HCT116 (cell line): ENCODE measurements at regions not wholly inside any gene's neighbourhood (a gene's known extent, or its start where the extent isn't known, plus 50 kb on each side); places are given as distances from the start of the nearest gene placed in this dataset.

Experiments
- ATAC-seq: fragments of 200-7000 bp; cut with Tn5 transposase; 2 replicates; pipeline ENCODE4 v1.9.1; 2020; ENCODE audit warnings: mild to moderate bottlenecking, moderate library complexity
- BruUV-seq: library from RNA; stranded (reverse); fragments of 400-500 nt; replicated peaks from 2 replicates; lab custom pipeline; 2021; lab: Mats Ljungman, UMichigan
- CTCF ChIA-PET: fragments of 300-600 bp; sonication (Branson Sonifier 250); formaldehyde crosslinking; loops from one replicate; lab custom pipeline; 2021; ENCODE audit warnings: antibody characterized with exemption; lab: Charles Lee
- POLR2A ChIA-PET: fragments of 300-600, 350-600 bp; sonication (Branson Sonifier 250); formaldehyde crosslinking; loops from one replicate; lab custom pipeline; 2021; ENCODE audit warnings: antibody characterized with exemption; lab: Charles Lee
- RAD21 ChIA-PET, 2 experiments: fragments of 300-600 bp; sonication (Branson Sonifier 250); formaldehyde crosslinking; loops; one replicate each; lab custom pipeline; 2023; ENCODE audit warnings: low total read pairs in 2 of 2; ENCODE audit not compliant: uncharacterized antibody in 2 of 2, unreplicated experiment in 2 of 2, low non-redundant PET in 1 of 2; lab: Charles Lee
- DNase-seq: peaks from one replicate; pipeline ENCODE4 v3.0.0-alpha.2; 2010; ENCODE audit warnings: low read depth, low spot score
- H2AFZ ChIP-seq: fragments of 200-600 bp; shearing (Covaris generic), sonication (generic); 2 replicates; pipeline ENCODE4 v1.6.1; 2017; ENCODE audit warnings: low read depth, mixed run types, mixed read lengths, antibody characterized with exemption, low read length; ENCODE audit not compliant: poor library complexity, severe bottlenecking
- H3K27ac ChIP-seq: 2 replicates; pipeline ENCODE4 v1.5.1; 2012; ENCODE audit warnings: low read depth, low read length
- H3K27me3 ChIP-seq: fragments of 200-600 bp; sonication (generic); 2 replicates; pipeline ENCODE4 v1.6.1; 2016; ENCODE audit warnings: mixed run types, low read length, mixed read lengths; ENCODE audit not compliant: insufficient read depth
- H3K36me3 ChIP-seq, 2 experiments: fragments of 200-500 bp in 1 of 2; fragments of 200-600 bp in 1 of 2; sonication (Bioruptor generic) in 1 of 2; sonication (generic) in 1 of 2; 2 replicates each; pipeline versions ENCODE4 v1.5.1 to v1.6.1; 2014 to 2016; ENCODE audit warnings: low read length in 2 of 2, inconsistent platforms in 1 of 2, mixed read lengths in 1 of 2, mixed run types in 1 of 2; ENCODE audit not compliant: insufficient read depth in 2 of 2, control insufficient read depth in 1 of 2
- H3K4me1 ChIP-seq, 2 experiments: fragments of 200-600 bp in 1 of 2; sonication (generic) in 1 of 2; 2 replicates each; pipeline versions ENCODE4 v1.5.1 to v1.6.1; 2012 to 2017; ENCODE audit warnings: low read length in 2 of 2, inconsistent platforms in 1 of 2, mild to moderate bottlenecking in 1 of 2, mixed read lengths in 1 of 2, mixed run types in 1 of 2, moderate library complexity in 1 of 2; ENCODE audit not compliant: insufficient read depth in 2 of 2, control insufficient read depth in 1 of 2
- H3K4me2 ChIP-seq: fragments of 200-600 bp; sonication (generic); 2 replicates; pipeline ENCODE4 v1.6.1; 2017; ENCODE audit warnings: mixed run types, low read length, mixed read lengths
- H3K4me3 ChIP-seq, 2 experiments: fragments of 200-600 bp in 1 of 2; sonication (generic) in 1 of 2; replicated peaks in 1 of 2; 2 replicates each; pipeline ENCODE4 v1.5.1; 2011 to 2016; ENCODE audit warnings: low read length in 2 of 2, control low read depth in 1 of 2, low read depth in 1 of 2, mild to moderate bottlenecking in 1 of 2, mixed read lengths in 1 of 2, mixed run types in 1 of 2
- H3K79me2 ChIP-seq: fragments of 200-600 bp; sonication (generic); 2 replicates; pipeline ENCODE4 v1.6.1; 2017; ENCODE audit warnings: mild to moderate bottlenecking, mixed run types, low read length, moderate library complexity, mixed read lengths; ENCODE audit not compliant: insufficient read depth
- H3K9ac ChIP-seq: fragments of 200-600 bp; sonication (generic); 2 replicates; pipeline ENCODE4 v1.6.1; 2016; ENCODE audit warnings: low read length, mixed read lengths
- H3K9me2 ChIP-seq: fragments of 200-600 bp; sonication (generic), shearing (Covaris generic); 2 replicates; pipeline ENCODE4 v1.6.1; 2017; ENCODE audit warnings: mixed run types, mild to moderate bottlenecking, moderate library complexity; ENCODE audit not compliant: insufficient read depth
- H3K9me3 ChIP-seq, 2 experiments: fragments of 200-500 bp in 1 of 2; fragments of 200-600 bp in 1 of 2; sonication (Bioruptor generic) in 1 of 2; sonication (generic) in 1 of 2; 2 replicates each; pipeline ENCODE4 v1.6.1; 2014 to 2017; ENCODE audit warnings: low read length in 2 of 2, mixed read lengths in 2 of 2, inconsistent platforms in 1 of 2, low read depth in 1 of 2, mild to moderate bottlenecking in 1 of 2, mixed run types in 1 of 2, moderate library complexity in 1 of 2; ENCODE audit not compliant: control insufficient read depth in 1 of 2, insufficient read depth in 1 of 2
- H4K20me1 ChIP-seq: fragments of 200-600 bp; sonication (generic), shearing (Covaris generic); 2 replicates; pipeline ENCODE4 v1.6.1; 2017; ENCODE audit warnings: mixed run types, mild to moderate bottlenecking, moderate library complexity; ENCODE audit not compliant: insufficient read depth
- ATF3 ChIP-seq: IDR thresholded peaks from 2 replicates; pipeline ENCODE4 v1.6.1; 2012
- CBX3 ChIP-seq: IDR thresholded peaks from 2 replicates; pipeline ENCODE4 v1.6.1; 2012; ENCODE audit warnings: low read depth
- CEBPB ChIP-seq: IDR thresholded peaks from 2 replicates; pipeline ENCODE4 v1.6.1; 2012; ENCODE audit warnings: low read depth
- CTCF ChIP-seq, 3 experiments: fragments of 200-600 bp in 1 of 3; sonication (generic) in 1 of 3; IDR thresholded peaks in 2 of 3; conservative IDR thresholded peaks in 1 of 3; 2 replicates each; pipeline ENCODE4 v1.5.1; 2012 to 2017; ENCODE audit warnings: low read depth in 2 of 3, low read length in 2 of 3, antibody characterized with exemption in 1 of 3, borderline replicate concordance in 1 of 3, control low read depth in 1 of 3, mild to moderate bottlenecking in 1 of 3, mixed read lengths in 1 of 3, mixed run types in 1 of 3, moderate library complexity in 1 of 3; ENCODE audit not compliant: insufficient read depth in 1 of 3
- EGR1 ChIP-seq: IDR thresholded peaks from 2 replicates; pipeline ENCODE4 v1.6.1; 2012; ENCODE audit warnings: low read depth
- ELF1 ChIP-seq: IDR thresholded peaks from 2 replicates; pipeline ENCODE4 v1.6.1; 2012; ENCODE audit warnings: low read depth, borderline replicate concordance
- EZH2 ChIP-seq: fragments of 200-600 bp; sonication (generic); IDR thresholded peaks from 2 replicates; pipeline ENCODE4 v1.6.1; 2017; ENCODE audit warnings: antibody characterized with exemption, mixed run types
- EZH2phosphoT487 ChIP-seq: fragments of 200-600 bp; IDR thresholded peaks from 2 replicates; pipeline ENCODE4 v1.6.1; 2018; ENCODE audit warnings: antibody characterized with exemption, borderline replicate concordance
- JUND ChIP-seq: IDR thresholded peaks from 2 replicates; pipeline ENCODE4 v1.6.1; 2012
- MAX ChIP-seq: IDR thresholded peaks from 2 replicates; pipeline ENCODE4 v1.6.1; 2012
- POLR2A ChIP-seq: IDR thresholded peaks from 2 replicates; pipeline ENCODE4 v1.7.0; 2011; ENCODE audit warnings: borderline replicate concordance; ENCODE audit not compliant: insufficient read depth, insufficient read length; ENCODE audit errors: extremely low read depth
- POLR2AphosphoS5 ChIP-seq: IDR thresholded peaks from 2 replicates; pipeline ENCODE4 v1.6.1; 2011; ENCODE audit warnings: mild to moderate bottlenecking, low read depth, low read length, moderate library complexity
- RAD21 ChIP-seq: IDR thresholded peaks from 2 replicates; pipeline ENCODE4 v1.6.1; 2012; ENCODE audit warnings: low read depth, mild to moderate bottlenecking
- REST ChIP-seq: IDR thresholded peaks from 2 replicates; pipeline ENCODE4 v1.6.1; 2012; ENCODE audit warnings: low read depth
- SP1 ChIP-seq: IDR thresholded peaks from 2 replicates; pipeline ENCODE4 v1.6.1; 2012; ENCODE audit warnings: low read depth
- SRF ChIP-seq: IDR thresholded peaks from 2 replicates; pipeline ENCODE4 v1.6.1; 2012; ENCODE audit warnings: low read depth
- YY1 ChIP-seq: IDR thresholded peaks from 2 replicates; pipeline ENCODE4 v1.6.1; 2011; ENCODE audit warnings: low read length, low read depth, moderate library complexity, mild to moderate bottlenecking; ENCODE audit not compliant: insufficient replicate concordance; ENCODE audit errors: extremely low read depth
- ZBTB33 ChIP-seq: IDR thresholded peaks from 2 replicates; pipeline ENCODE4 v1.6.1; 2011; ENCODE audit warnings: mild to moderate bottlenecking, low read length, moderate library complexity; ENCODE audit not compliant: insufficient replicate concordance; ENCODE audit errors: extremely low read depth
- ZFX ChIP-seq: fragments of 450-650 bp; IDR thresholded peaks from 2 replicates; pipeline ENCODE4 v1.6.1; 2017
- intact Hi-C: fragments of 100-400 bp; cut with micrococcal nuclease; formaldehyde crosslinking; loops from 2 replicates; pipeline ENCODE4 v1.10.0; 2022

- Histone ChIP-seq H3K4me3 (peak overlapping the region in 1 of 2 experiments; percentile 0; a peak in 1 of 4 replicates), H2AFZ (peak overlapping the region; percentile 36), H3K79me2 (no peaks in the 10 kb centered on the region), H3K4me1 (peaks cover 21 to 37% of the 10 kb centered on the region in 2 experiments), H3K9me3 (no peaks in the 10 kb centered on the region; a peak in 1 of 4 replicates), H3K36me3 (no peaks in the 10 kb centered on the region), H3K4me2 (peak overlapping the region; percentile 78), H3K27me3 (no peaks in the 10 kb centered on the region), H3K27ac (peak overlapping the region; percentile 32; the same call in 1 of the 2 replicates), H3K9me2 (no peaks in the 10 kb centered on the region), H3K9ac (0 out of 2 replicates have a peak overlapping the region, but pooled peaks have one; percentile 15), H4K20me1 (no peaks in the 10 kb centered on the region)
- DNase-seq (peak; percentile 84), ATAC-seq (peak; percentile 89)
- POLR2A ChIA-PET = interaction anchor here (0.6 to 0.7 kb wide), 2 partner anchors 9 to 728 kb away, joined by 3 to 4 read pairs; no protein-coding TSS in a partner anchor
- RAD21 ChIA-PET = no interaction called here
- no TSS peak for BruUV-seq
- CTCF ChIA-PET = interaction anchor here (0.8 kb wide), 1 partner anchor 268 kb away, joined by 5 read pairs; no protein-coding TSS in a partner anchor
- intact Hi-C loops = loop anchor here (2.0 kb wide), 1 partner anchor 242 kb away; the partner anchor contains the start of gene MYO1B
- TF ChIP-seq EZH2 (no peak), CTCF (IDR thresholded peaks at IDR 0.05 in 2 of 3, conservative IDR thresholded peaks at IDR 0.05 in 1 of 3; ENCODE audit: borderline replicate concordance in 1 of 3, insufficient read depth in 1 of 3, low read depth in 2 of 3, low read length in 2 of 3) (no peak), ELF1 (no peak), JUND (peak; percentile 89), RAD21 (no peak), CEBPB (peak; percentile 26), EZH2phosphoT487 (no peak), EGR1 (peak; percentile 83), SP1 (peak; percentile 76), ZBTB33 (no peak), ZFX (no peak), SRF (peak; percentile 77; the same call in 1 of the 2 replicates), ATF3 (peak; percentile 15; the same call in 1 of the 2 replicates), POLR2A (no peak), MAX (peak; percentile 63), YY1 (no peak), CBX3 (peak; percentile 81), POLR2AphosphoS5 (0 out of 2 replicates have a peak, but pooled peaks have one; percentile 16), REST (no peak)
Observed at GRCh38 chr2:191486584-191487320, 191.2 kb upstream of the NABP1 start.
